ENCODE measurements at regions not wholly inside any gene's neighbourhood (a gene's known extent, or its start where the extent isn't known, plus 50 kb on each side); places are given as distances from the start of the nearest gene placed in this dataset.
"Not testable (repeated sequence)": the region's sequence is repeated elsewhere in the genome, so short reads cannot be mapped to it uniquely, and the experiment has no call there.

GRCh38 chr15:77910030-77910911, 167.2 kb downstream of the TBC1D2B start:
- in situ Hi-C loops (cut with HindIII; ENCODE audit: extremely low pct_ligation_motif_present, low pct_unique_long_range_greater_than_20kb); H3K27me3 ChIP-seq (ENCODE audit: control insufficient read depth in 1 of 2, insufficient read depth in 2 of 2, low read length in 2 of 2); H3K36me3 ChIP-seq (replicated peaks in 1 of 2; ENCODE audit: control insufficient read depth in 1 of 2, insufficient read depth in 2 of 2, low read length in 2 of 2); H4K20me1 ChIP-seq (ENCODE audit: insufficient read depth, low read length); POLR2A ChIA-PET; intact Hi-C loops (cut with micrococcal nuclease; ENCODE audit: unreplicated experiment); H3K4me1 ChIP-seq (ENCODE audit: insufficient read depth, low read length); BruUV-seq (replicated peaks); H3K9me3 ChIP-seq (ENCODE audit: low read length); H3K79me2 ChIP-seq (ENCODE audit: insufficient read depth, low read length); TF ChIP-seq GABPA (IDR thresholded peaks at IDR 0.05; ENCODE audit: low read depth, low read length): not testable (repeated sequence)
- Histone ChIP-seq H3K4me2 (ENCODE audit: low read depth, low read length) (peak overlapping the region; percentile 99), H3K4me3 (replicated peaks in 1 of 3; ENCODE audit: insufficient read depth in 1 of 3, low read depth in 2 of 3, low read length in 3 of 3) (peak overlapping the region; percentile 48 to 79 (median 68); a peak in 5 of 6 replicates), H2AFZ (ENCODE audit: low read length) (peak overlapping the region; percentile 88), H3K9ac (ENCODE audit: insufficient read depth, low read depth, low read length) (peak overlapping the region; percentile 69), H3K27ac (ENCODE audit: extremely low read length, insufficient read depth, low read length) (peak overlapping the region; percentile 56)
- 15% methylated on average over 6 of the region's 12 CpGs for WGBS (ENCODE audit: low lambda C conversion rate)
- ATAC-seq: peak; percentile 60
- FAIRE-seq: peak; percentile 57
- DNase-seq (ENCODE audit: low spot score): peak; percentile 79
- CTCF ChIA-PET (ENCODE audit: low intra/inter-chr PET ratio, low total read pairs): interaction anchor here (1.5 kb wide), 1 partner anchor 331 kb away, joined by 5 read pairs; no protein-coding TSS in a partner anchor
- TF ChIP-seq GABPA (CRISPR knock-in tag; IDR thresholded peaks at IDR 0.05; ENCODE audit: low read depth) (0 out of 2 replicates have a peak, but pooled peaks have one; percentile 7), STAG1 (CRISPR knock-in tag; IDR thresholded peaks at IDR 0.05) (peak; percentile 53), SALL2 (CRISPR knock-in tag; IDR thresholded peaks at IDR 0.05) (0 out of 2 replicates have a peak, but pooled peaks have one; percentile 57), ZMYM4 (CRISPR knock-in tag; IDR thresholded peaks at IDR 0.05) (peak; percentile 28; the same call in 1 of the 2 replicates), YY1 (IDR thresholded peaks at IDR 0.05; ENCODE audit: insufficient read depth, insufficient replicate concordance, low read depth, low read length) (peak; percentile 60), ARID5B (CRISPR knock-in tag; IDR thresholded peaks at IDR 0.05) (0 out of 2 replicates have a peak, but pooled peaks have one; percentile 13), TFAP4 (IDR thresholded peaks at IDR 0.05; ENCODE audit: borderline replicate concordance, low read depth) (peak; percentile 53; the same call in 1 of the 2 replicates), ZNF687 (CRISPR knock-in tag; IDR thresholded peaks at IDR 0.05) (peak; percentile 62), HNRNPLL (IDR thresholded peaks at IDR 0.05; ENCODE audit: low read depth, low read length, poor library complexity, severe bottlenecking) (peak; percentile 16)
- TF ChIP-seq, protein P1, sequence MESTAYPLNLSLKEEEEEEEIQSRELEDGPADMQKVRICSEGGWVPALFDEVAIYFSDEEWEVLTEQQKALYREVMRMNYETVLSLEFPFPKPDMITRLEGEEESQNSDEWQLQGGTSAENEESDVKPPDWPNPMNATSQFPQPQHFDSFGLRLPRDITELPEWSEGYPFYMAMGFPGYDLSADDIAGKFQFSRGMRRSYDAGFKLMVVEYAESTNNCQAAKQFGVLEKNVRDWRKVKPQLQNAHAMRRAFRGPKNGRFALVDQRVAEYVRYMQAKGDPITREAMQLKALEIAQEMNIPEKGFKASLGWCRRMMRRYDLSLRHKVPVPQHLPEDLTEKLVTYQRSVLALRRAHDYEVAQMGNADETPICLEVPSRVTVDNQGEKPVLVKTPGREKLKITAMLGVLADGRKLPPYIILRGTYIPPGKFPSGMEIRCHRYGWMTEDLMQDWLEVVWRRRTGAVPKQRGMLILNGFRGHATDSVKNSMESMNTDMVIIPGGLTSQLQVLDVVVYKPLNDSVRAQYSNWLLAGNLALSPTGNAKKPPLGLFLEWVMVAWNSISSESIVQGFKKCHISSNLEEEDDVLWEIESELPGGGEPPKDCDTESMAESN (CRISPR knock-in tag; conservative IDR thresholded peaks at IDR 0.05): 0 out of 2 replicates have a peak, but pooled peaks have one; percentile 29
